ENCODE measurements at regions not wholly inside any gene's neighbourhood (a gene's known extent, or its start where the extent isn't known, plus 50 kb on each side); places are given as distances from the start of the nearest gene placed in this dataset.

GRCh38 chr2:226383461-226383860 is 416.2 kb downstream of the IRS1 start:
- TF ChIP-seq CTCF (IDR thresholded peaks at IDR 0.05) = no peak
- TF ChIP-seq POLR2A (IDR thresholded peaks at IDR 0.05) = no peak
